Testis (tissue), 2 donors: ENCODE measurements at regions not wholly inside any gene's neighbourhood (a gene's known extent, or its start where the extent isn't known, plus 50 kb on each side); places are given as distances from the start of the nearest gene placed in this dataset.
A peak's percentile ranks its signal among the peaks of the same experiment; 100 is the strongest.

Experiments
- DNase-seq: peaks from one replicate; pipeline ENCODE4 v3.0.0-alpha.2; 2019
- H3K27ac ChIP-seq, 2 donors: fragments of 200-600 bp; sonication (generic); one replicate each; pipeline ENCODE4 v1.5.1; 2019
- H3K27me3 ChIP-seq: fragments of 200-600 bp; sonication (generic); one replicate; pipeline ENCODE4 v1.5.1; 2019
- H3K36me3 ChIP-seq: fragments of 200-600 bp; sonication (generic); one replicate; pipeline ENCODE4 v1.5.1; 2017; ENCODE audit warnings: low read depth; ENCODE audit errors: missing control alignments
- H3K4me1 ChIP-seq: fragments of 200-600 bp; sonication (generic); one replicate; pipeline ENCODE4 v1.5.1; 2019
- H3K4me3 ChIP-seq, 2 donors: fragments of 200-600 bp; sonication (generic); one replicate each; pipeline ENCODE4 v1.5.1; 2017 to 2019
- H3K9me3 ChIP-seq: fragments of 200-600 bp; sonication (generic); one replicate; pipeline ENCODE4 v1.5.1; 2017
- POLR2A ChIP-seq: fragments of 450-650 bp; IDR thresholded peaks from one replicate; pipeline ENCODE4 v1.6.1; 2017; ENCODE audit warnings: antibody characterized with exemption, mild to moderate bottlenecking, moderate library complexity
- WGBS, 2 donors: methylation state at CpG; one replicate each; pipeline ENCODE4 v1.1.5; 2018; 5-methylcytosine and 5-hydroxymethylcytosine counted together
- intact Hi-C: fragments of 100-400 bp; cut with DNase I; formaldehyde crosslinking; loops from one replicate; pipeline ENCODE4 v1.15.1; 2023; ENCODE audit warnings: low total_unique reads
- TF ChIP-seq, protein P1 (sequence below), 3 experiments: fragments of 450-650 bp in 2 of 3; fragments of 200-600 bp in 1 of 3; sonication (generic) in 1 of 3; IDR thresholded peaks; one replicate each; pipeline ENCODE4 v1.5.1; 2016 to 2019; ENCODE audit warnings: antibody characterized with exemption in 3 of 3, mild to moderate bottlenecking in 2 of 3, moderate library complexity in 1 of 3

DNA sequence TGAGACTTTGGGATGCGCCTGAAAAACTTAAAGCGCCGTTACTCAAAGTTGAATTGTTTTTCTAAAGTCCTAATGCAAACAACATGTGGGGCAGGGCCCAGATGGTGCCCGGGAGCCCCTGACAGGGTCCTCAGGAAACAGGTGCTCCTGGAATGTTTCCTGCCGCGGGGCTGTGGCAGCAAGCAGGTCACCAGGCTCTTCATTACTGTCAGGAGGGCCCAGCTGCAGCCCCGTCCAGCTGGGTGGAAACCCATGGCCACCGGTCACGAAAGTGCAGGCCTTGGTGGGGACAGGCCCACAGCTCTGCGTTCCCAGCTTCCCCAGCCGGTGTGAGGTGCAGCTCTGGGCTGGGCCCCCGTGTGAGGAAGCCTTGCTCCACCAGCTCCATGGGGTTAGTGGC, 63.9 kb upstream of the GATA2 start:
- Histone ChIP-seq H3K27me3 (no peaks in the 10 kb centered on the region), H3K9me3 (no peaks in the 10 kb centered on the region), H3K27ac (no peak overlapping the region), H3K36me3 (no peaks in the 10 kb centered on the region), H3K4me1 (no peaks in the 10 kb centered on the region), H3K4me3 (no peak overlapping the region)
- WGBS, 2 donors: 72 to 76% methylated on average over 7 to 11 of the region's 12 CpGs
- no peak for DNase-seq
- intact Hi-C loops: no loop called here
- TF ChIP-seq POLR2A: no peak
- TF ChIP-seq, protein P1, sequence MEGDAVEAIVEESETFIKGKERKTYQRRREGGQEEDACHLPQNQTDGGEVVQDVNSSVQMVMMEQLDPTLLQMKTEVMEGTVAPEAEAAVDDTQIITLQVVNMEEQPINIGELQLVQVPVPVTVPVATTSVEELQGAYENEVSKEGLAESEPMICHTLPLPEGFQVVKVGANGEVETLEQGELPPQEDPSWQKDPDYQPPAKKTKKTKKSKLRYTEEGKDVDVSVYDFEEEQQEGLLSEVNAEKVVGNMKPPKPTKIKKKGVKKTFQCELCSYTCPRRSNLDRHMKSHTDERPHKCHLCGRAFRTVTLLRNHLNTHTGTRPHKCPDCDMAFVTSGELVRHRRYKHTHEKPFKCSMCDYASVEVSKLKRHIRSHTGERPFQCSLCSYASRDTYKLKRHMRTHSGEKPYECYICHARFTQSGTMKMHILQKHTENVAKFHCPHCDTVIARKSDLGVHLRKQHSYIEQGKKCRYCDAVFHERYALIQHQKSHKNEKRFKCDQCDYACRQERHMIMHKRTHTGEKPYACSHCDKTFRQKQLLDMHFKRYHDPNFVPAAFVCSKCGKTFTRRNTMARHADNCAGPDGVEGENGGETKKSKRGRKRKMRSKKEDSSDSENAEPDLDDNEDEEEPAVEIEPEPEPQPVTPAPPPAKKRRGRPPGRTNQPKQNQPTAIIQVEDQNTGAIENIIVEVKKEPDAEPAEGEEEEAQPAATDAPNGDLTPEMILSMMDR (IDR thresholded peaks at IDR 0.05): no peak

DNA sequence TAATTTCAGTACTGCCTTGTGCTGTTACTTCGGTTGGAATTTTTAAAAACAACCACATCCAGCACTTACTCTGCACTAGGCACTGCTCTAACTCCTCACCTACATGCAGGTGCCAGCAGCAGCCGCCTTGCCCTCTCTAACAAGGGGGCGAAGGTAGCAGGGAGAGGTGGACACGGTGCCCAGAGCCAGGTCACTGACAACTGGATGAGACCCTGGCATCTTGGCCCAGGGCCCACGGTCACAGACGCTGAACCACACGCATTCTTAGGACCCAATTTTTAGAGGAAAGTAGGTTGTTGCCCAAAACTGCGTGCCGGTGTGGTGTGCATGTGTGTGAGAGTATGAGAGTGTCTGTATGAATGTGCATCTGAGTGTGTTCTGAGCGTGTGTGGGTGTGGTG, 63.4 kb upstream of the GATA2 start:
- DNase-seq: no peak
- H3K27ac ChIP-seq: no peak overlapping the region
- no peak overlapping the region for H3K4me3 ChIP-seq
- no peaks in the 10 kb centered on the region for H3K36me3 ChIP-seq
- no peaks in the 10 kb centered on the region for H3K4me1 ChIP-seq
- TF ChIP-seq, protein P1 (IDR thresholded peaks at IDR 0.05): no peak
- no peak for TF ChIP-seq POLR2A
- intact Hi-C loops: no loop called here
- no peaks in the 10 kb centered on the region for H3K27me3 ChIP-seq
- WGBS, 2 donors: 72 to 82% methylated on average over 9 to 10 of the region's 10 CpGs
- no peaks in the 10 kb centered on the region for H3K9me3 ChIP-seq

DNA sequence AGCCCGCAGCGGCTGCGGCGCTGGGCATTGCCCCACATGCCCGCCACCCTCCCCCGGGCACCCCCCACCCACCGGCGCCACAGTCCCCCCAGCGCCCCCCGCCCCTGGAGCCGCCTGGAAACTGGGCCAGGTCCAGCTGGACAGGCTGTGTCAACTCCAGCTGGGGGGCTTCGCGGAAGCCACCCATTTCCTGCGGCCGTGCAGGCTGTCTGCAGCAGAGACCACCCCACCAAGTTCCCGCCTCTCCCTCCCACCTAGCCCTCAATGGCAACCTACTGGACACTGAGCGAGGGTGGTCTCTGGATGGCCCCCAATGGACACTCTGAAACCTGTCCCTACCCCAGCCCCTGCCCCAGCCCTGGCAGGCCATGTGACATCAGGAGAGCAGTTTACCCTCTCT, 62.8 kb upstream of the GATA2 start:
- Histone ChIP-seq H3K27me3 (no peaks in the 10 kb centered on the region), H3K4me3 (peak overlapping the region in 1 of 2 donors; percentile 43)
- WGBS, 2 donors: 30 to 44% methylated on average over 2 to 16 of the region's 17 CpGs

DNA sequence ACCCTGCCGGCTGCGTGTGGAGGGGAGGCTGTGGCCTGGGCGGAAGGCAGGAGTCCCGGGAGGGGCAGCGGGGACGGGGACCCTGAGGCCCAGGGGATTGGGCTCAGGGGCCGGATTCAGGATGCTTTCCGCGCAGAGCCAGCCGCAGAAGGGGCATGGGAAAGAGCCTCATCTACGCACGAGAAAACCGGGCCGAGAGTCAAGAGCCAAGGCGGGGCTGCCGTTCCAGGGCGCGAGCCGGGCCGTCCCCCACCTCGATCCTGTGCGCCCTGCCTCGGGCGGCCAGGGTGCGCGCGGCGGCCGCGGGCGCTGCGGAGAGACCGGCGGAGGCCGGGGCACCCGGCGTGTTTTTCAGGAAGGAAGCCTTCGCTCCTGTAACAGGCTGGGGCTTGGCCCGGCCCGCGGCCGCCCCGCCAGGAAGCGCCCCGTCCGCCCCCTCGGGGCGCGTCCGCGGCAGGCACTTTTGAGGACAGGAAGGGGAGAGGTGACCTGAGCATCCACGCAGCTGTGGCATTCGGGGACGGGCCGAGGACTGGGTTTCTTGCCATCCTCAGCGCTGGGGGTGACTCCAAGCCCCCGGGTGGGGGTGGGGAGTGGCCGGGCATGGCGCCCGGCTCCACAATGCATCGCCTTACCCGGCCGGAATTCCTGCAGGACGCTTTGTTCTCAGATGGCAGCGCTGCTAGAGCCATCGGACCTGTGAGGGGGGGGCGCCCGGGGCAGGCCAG, 62.3 kb upstream of the GATA2 start:
- Histone ChIP-seq H3K4me3 (peak overlapping the region in 1 of 2 donors; percentile 43), H3K4me1 (no peaks in the 10 kb centered on the region), H3K27ac (no peak overlapping the region), H3K9me3 (no peaks in the 10 kb centered on the region), H3K36me3 (no peaks in the 10 kb centered on the region), H3K27me3 (no peaks in the 10 kb centered on the region)
- 7 to 19% methylated on average over 14 to 39 of the region's 68 CpGs for WGBS, 2 donors
- DNase-seq: no peak
- intact Hi-C loops: no loop called here
- TF ChIP-seq, protein P1 (IDR thresholded peaks at IDR 0.05): no peak
- TF ChIP-seq POLR2A: no peak

More for the DNA sequence above, 62.8 kb upstream of the GATA2 start:
- intact Hi-C loops: no loop called here
- no peak for TF ChIP-seq POLR2A
- TF ChIP-seq, protein P1 (IDR thresholded peaks at IDR 0.05): no peak
- H3K27ac ChIP-seq: no peak overlapping the region
- no peaks in the 10 kb centered on the region for H3K4me1 ChIP-seq
- DNase-seq: no peak
- H3K36me3 ChIP-seq: no peaks in the 10 kb centered on the region
- no peaks in the 10 kb centered on the region for H3K9me3 ChIP-seq

DNA sequence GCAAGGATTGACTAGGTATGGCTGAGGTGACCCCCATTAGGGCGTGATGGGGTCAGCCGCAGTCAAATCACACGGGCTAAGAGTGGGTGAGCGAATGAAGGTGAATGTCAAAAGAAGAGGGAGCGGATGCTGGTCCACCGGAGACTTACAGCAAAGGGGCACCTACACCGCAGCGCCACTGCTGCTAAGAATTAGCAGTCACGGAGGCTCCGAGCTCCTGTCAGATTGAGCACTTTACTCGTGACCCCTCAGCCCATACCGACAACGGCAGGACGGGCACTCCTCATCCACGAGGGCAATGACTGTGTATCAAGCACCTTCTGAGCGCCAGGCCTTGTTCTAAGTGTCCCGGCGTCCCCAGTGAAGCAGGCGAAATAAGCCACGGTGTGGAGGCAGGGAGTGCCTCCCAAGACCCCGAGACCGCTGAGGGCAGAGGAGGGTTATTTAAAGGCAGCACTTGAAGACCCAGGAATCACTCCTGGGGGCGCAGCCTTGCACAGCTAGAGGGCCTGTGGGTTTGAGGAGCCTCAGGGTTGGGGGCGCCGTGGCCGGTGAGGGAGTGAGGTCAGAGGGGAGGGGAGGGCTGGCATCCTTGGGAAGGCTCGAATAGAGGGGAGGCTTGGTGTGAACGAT, 61.6 kb upstream of the GATA2 start:
- 63 to 65% methylated on average over 26 to 28 of the region's 28 CpGs for WGBS, 2 donors
- TF ChIP-seq, protein P1 (IDR thresholded peaks at IDR 0.05): no peak
- no peak for TF ChIP-seq POLR2A
- no peak for DNase-seq
- Histone ChIP-seq H3K27ac (no peak overlapping the region), H3K36me3 (no peaks in the 10 kb centered on the region), H3K27me3 (no peaks in the 10 kb centered on the region), H3K4me3 (peak overlapping the region in 1 of 2 donors; percentile 43), H3K9me3 (no peaks in the 10 kb centered on the region), H3K4me1 (no peaks in the 10 kb centered on the region)
- intact Hi-C loops: no loop called here
